ENCODE measurements at regions not wholly inside any gene's neighbourhood (a gene's known extent, or its start where the extent isn't known, plus 50 kb on each side); places are given as distances from the start of the nearest gene placed in this dataset.

DNA sequence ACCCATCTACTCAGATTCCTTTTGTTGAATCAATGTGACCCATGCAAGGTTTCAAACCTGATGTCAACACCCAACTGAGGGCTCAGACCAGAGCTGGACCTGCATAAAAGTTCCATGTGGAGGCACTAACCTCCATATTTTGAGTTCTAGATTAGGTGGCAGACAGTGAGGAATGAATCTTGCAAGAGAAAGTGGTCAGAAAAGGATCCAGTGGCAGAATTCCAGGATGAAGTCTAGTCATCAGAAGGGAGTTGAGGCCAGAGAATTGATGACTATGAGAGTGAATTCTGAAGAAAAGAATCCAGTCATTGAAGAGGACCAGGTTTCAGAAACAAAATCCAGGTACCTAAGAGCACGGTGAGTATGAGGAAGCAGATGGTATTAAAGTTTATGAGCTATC is 205.1 kb upstream of the RGMB start:
- DNase-seq (ENCODE audit: low spot score), result no peak

DNA sequence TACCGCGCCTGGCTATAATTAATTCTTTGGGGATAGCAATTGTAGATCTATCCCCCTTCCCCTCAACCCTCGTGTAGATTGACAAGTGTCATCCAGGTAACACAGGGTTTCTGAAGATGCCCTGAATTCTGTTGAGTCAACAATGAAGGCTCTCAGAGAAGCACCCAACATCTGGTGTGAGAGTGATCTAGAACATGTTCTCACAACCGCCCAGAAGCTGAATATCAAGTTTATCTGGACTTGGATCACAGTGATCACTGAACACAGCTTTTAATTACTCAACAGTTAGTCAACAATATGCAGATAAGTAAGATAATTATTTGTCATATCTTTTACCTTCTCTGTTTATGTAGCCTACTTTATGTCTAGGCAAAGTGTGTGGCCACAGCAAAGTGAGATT is 204.2 kb upstream of the RGMB start:
- DNase-seq (ENCODE audit: low spot score), result no peak

DNA sequence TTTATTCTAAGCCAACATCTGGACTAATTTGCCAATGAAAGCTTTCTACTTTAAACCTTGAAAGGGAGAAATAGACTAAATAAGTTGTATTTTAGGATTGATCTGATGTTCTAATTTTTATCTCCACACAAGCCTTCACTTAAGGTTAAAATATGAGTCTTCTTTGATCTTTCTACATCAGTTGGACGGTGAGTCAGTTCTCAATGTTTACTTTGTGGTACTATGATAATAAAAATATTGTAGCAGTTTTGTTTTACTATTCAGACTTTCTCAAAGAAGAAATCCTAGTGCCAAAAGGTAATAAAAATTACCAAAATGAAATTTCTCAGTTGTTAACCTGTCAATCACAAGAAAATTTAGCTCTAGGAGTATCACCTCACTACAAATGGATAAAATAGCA is 203.5 kb upstream of the RGMB start:
- no peak for DNase-seq (ENCODE audit: low spot score)

DNA sequence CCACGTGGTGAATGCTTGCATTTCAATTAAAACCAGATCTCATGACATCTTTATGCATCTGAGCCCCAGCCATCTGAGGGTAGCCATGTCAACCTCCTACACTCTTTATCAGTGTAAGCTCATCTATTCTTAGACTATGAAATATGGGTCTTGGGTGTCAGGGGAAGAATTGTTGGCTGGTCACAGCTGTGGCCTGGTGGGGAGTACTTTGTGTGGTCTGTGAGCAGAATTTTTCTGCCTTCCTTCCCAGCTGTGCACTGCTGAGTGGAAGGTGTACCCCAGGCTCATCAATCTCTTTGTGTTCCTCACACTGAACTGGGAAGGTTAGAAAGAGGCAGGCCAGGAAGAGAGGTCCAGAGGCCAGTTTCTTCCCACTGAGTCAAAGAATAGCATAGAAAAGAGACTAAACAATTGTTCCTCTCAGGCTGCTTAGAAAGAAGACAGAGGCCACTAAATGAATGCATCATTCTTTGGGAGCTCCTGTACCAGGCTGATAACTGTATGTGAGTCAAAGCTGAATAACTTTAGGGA is 202.7 kb upstream of the RGMB start:
- DNase-seq (ENCODE audit: low spot score), result no peak

DNA sequence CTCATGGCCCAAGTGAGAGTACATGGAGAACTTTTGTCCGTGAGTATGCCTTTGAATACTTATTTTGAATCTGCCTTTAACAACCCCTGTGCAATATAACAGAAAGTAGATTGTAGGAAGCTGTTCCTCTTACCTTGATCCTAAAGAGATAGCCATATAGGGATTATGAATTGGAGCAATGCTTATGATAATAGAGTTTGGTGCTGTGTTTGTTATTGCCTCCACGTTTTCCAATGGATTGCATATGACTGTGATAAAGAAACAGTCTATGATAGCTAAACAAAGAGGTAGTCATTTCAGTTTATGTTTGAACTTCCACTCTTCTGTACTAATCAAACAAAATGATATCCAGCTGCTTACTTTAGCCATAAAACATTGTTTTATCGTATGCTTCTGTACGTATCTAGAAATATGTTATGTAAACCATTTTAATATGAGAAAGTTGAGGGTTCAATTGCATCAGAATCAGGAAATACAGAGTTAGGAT is 199.6 kb upstream of the RGMB start:
- DNase-seq (ENCODE audit: low spot score), result no peak

DNA sequence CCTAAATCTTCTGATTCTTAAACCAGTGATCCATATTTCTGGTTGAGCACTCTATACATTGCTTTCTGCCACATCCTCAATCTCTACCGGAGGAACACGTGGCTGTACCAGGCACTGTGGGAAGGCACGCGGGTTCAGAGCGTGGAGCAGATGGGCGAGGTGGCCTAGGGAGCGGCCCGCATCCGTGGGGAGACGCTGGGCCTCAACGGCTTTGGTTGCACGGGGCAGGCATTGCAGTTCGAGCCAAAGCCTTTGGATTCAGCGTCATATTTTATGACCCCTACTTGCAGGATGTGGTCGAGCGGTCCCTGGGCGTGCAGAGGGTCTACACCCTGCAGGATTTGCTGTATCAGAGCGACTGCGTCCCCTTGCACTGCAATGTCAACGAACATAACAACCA is 197.2 kb upstream of the RGMB start:
- DNase-seq (ENCODE audit: low spot score), result no peak

DNA sequence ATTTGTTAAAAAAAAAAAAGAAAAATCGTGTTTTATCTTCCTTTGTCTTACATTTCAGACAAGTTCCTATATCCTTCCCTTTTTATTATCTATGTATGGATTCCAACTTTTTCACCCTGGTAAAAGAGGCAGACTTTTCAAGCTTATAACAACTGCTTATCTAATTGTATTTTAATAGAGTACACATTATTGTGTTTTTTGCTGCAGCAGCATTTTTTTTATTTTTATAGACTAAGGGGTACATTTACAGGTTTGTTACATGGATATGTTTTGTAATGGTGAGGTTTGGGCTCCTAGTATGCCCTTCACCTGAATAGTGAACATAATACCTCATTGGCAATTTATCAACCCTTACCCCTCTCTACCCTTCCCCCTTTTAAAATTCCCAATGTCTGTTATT is 195.0 kb upstream of the RGMB start:
- DNase-seq (ENCODE audit: low spot score), result no peak

DNA sequence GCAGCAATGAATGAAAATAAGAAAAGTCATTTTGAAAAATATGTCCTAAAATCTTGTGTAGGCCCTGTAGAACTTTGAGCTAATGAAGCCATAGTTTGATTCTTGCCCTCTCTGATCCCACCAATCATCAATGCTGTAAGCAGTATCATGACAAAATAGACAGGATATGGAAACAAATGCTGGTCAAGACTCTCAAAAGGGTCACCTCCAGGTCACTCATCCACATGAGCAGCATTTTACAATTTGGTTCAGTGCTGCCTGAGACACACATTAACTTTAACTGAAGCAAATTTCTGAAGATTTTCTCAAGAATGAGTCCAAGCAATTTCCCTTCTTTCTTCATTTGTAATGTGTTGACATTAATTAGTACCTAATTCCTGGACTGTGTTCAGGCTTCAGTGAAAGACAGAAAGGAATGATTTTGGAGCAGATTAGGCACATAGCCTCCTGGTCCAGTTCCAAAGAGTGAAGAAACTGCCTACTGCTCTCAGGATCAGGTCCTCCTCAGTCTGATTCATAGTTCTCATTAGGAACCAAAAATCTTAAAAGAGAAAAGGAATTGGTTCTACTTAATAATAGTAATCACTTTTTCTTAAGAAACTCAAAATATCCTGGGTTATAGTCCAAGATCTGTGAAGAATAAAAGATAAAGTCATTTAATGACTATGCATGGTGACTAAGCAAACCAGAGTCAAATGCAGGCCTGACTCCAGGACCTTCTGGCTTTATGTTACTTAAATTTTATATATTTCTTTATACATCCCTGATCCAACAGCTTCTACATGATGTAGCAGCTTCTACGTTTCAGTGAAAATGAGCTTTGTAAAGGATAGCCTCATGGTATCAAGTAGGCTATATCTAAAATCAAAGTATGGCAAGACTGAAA is 192.1 kb upstream of the RGMB start:
- no peak for DNase-seq (ENCODE audit: low spot score)

DNA sequence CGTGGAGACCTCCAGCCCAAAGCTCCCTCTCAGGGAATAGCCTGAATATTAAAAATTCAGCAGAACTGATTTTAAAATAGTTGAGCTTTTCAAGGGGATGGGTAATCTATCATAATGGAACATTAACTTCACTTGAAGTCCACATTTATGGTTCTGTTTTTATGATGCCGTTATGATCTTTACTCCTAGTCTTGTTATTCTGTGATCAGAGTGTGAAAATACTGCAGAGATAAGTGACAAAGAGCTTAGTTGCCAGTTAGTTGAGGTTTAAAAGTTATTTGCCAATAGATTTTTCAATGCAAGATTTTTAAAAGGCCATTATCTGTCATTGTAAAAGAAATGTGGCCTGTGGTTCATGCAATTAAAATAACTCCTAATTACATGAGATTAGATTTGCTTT is 189.9 kb upstream of the RGMB start:
- DNase-seq (ENCODE audit: low spot score), result no peak

DNA sequence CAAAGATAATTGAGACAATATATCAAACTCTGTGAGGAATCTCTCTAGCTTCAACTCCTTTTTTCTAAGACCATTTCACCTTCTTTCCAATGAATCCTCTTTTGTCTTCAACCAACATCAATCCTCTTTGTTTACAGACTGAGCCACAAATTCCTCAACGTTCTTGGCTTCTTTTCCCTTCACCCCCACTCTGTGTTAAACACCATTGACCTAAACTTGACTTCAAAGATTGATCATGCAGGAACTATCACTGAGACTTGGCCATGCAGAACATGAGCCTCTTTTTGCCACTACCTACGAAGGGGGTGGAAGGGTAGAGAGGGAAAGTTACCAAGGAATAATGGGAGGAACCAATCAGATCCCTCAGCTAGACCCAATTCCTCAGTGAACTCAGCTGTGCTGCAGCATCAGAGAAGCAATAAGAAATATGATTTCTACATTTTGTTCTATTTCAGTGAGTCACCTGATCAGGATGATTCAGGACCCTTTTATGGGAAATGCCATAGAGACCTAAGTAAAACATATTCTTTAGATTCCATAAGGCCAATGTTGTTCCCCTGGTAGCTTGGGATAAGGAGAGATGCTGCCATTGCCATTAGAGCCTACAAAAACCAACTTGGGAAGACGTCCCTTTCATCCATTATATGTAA is 187.7 kb upstream of the RGMB start:
- no peak for DNase-seq (ENCODE audit: low spot score)

DNA sequence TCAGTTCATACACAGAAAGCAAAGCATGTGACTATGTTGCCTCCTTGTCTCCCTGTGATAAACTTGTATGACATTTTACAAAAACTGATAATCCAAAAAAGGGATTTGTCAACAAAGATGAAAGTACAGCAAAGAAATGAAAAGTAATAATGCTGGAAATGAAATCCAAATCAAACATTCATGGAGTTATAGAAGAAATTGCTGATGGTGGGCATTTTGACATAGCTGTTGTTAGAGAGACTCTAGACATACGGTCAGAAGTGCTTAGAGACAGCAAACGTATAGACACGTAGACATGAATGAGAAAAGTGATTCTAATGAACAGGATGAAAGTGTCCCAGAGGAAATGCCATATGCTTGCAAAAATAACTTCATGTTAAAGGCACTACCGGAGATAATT is 186.9 kb upstream of the RGMB start:
- no peak for DNase-seq (ENCODE audit: low spot score)

DNA sequence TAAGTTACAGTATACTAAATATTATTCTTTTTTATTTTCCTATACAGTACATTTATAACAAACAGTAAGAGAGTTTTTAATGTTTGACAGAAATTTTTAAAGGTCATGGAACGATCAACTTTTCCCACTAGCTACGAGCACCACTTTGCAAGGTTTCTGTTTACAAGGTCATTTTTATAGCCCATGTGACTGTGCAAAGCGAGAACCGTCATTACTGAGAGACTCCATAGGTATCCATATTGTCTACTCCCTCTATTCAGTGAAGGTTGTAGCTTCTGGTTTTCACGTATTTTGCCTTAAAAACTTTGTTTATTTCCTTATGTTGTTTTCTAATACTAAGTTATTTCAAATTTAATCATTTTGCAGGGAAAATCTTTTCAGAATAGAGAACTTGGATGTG is 186.3 kb upstream of the RGMB start:
- no peak for DNase-seq (ENCODE audit: low spot score)

DNA sequence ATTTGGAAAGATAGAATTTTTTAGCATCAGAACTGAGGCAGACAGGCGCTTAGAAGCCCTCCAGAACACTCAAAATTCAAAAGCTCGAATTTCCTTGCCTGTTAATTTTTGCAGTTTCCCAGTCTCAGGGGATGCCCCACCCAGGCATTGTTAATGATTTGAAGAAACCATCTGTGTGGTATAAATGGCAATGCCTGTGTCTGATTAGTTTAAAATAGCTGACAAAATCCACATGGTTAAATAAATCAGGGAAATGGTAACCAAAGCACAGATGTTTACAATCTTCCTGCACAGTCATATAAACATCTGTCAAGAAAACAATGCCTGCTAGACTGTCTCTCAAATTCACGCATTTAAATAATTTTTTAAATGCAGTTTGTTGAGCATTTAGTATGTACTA is 185.2 kb upstream of the RGMB start:
- DNase-seq (ENCODE audit: low spot score), result no peak

DNA sequence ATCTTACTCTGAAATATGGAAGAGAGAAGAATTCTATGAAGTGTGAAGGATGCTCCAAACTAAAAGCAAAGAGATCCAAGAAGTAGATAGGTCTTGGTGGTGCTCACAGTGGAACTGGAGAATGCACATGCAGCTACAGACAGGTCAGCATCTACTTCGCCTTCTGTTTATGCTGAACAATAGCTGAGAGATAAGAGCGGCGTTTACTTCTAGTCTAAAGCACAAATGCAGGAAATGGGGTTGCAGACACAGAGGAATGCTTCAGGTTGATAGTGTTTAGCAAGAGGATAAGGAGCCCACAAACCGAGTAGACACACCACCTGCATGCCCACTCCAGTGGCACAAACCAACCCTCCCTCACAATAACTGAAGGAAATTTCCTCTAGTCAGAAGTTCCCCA is 180.0 kb upstream of the RGMB start:
- no peak for DNase-seq (ENCODE audit: low spot score)

DNA sequence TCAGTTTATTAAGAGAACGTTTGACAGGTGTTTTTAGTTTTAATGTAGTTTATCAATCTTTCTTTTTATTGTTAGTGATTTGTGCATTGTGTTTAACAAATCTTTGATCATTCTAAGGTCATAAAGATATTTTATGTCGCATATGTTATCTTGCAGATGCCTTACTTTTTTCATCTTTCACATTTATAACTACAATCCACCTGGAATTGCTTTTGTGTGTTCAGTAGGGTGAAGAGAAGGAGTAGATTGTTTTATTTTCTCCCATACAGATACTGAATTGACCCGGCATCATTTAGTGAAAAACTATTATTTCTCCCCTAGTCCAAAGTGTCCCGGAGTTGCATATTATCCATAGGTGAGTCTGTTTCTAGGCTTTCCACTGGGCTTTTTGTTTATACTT is 179.4 kb upstream of the RGMB start:
- DNase-seq (ENCODE audit: low spot score), result no peak

DNA sequence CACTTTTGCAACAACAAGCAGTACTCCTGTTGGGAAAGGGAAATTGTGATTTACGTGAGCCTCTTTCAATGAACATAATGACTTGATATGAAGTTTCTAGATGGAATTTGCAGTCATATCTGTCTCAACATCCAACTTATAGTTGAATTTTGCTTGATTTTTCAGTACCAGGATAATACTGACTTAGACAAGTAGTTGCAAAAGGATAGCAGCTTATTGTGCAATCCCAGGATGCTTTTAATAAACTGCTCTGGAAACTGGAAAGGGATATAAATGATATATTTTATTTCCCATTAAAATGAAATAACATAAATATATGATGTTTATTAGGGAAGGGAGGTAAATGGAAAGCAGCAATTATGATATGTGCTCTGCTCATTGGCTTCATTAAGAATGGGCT is 174.4 kb upstream of the RGMB start:
- no peak for DNase-seq (ENCODE audit: low spot score)

DNA sequence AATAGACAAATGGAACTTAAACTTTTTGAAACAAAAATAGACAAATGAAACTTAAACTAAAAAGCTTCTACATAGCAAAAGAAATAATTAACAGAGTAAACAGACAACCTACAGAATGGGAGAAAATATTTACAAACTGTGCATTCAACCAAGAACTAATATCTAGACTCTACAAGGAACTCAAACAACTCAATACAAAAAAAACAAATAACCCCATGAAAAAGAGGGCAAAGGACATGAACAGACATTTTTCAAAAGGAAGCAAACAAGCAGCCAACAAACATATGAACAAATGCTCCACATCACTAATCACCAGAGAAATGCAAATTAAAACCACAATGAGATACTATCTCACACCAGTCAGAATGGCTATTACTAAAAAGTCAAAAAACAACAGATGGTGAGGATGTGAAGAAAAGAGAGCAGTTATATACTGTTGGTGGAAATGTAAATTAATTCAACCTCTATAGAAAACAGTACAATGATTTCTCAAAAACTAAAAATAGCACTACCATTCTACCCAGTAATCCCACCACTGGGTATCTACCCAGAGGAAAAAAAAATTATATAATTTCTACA is 170.8 kb upstream of the RGMB start:
- no peak for DNase-seq (ENCODE audit: low spot score)

DNA sequence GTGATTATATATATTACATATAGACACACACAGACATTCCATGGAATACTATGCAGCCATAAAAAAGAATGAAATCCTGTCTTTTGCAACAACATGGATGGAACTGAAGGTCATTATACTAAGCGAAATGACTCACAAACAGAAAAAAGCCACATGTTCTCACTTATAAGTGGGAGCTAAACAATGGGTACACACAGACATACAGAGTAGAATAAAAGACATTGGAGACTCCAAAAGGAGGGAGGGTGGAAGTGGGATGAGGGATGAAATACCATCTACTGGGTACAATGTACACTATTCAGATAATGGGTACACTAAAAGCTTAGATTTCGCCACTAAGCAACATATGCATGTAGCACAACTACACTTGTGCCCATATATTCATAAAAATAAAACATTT is 170.0 kb upstream of the RGMB start:
- DNase-seq (ENCODE audit: low spot score), result no peak

DNA sequence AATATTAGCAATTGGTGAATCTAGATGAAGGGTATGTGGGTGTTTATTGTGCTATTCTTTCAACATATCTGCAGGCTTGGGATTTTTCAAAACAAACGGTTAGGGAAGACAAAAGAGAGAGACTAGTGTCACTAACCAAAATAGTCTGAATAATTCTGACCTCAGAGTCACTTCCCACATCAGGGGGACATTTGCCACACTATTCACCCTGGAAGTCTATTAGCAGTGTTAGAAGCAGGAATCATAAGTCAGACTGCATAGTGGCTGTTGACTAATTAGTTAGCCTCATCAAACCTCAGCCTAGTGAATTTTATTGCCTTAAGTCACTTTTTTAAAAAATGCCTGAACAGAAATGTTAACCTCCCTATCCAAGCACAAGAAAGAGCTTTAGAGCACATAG is 169.2 kb upstream of the RGMB start:
- no peak for DNase-seq (ENCODE audit: low spot score)

DNA sequence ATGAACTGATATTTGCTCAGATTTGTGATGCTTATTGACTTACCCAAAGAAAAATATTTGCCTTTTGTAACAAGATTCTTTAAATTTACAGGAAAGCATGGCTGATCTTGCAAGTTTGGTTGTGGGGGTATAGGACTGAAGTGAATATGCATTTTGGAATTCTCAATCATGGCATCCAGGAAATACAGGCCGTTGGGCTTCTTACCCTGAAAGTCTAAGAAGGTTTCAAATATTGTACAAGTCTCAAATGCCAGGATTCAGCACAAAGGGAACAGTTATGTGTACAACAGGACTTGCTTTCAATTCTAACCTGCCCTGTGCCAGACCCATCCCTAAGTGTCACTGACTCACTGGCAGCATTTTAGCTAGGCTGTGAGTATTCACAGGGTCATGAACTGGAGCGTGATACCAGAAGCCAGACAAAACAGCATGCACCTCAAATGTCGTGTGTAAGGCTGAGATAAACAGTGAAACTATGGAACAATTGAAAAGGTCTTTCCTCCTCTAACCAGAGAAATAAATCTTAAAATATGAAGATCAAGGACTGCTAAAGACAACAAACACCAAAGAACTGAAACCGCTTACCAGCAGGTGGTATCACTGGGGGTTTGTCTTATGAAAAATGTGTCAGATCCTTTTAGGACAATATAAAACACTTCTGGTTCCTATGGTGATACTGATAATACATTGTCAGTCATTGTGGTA is 168.6 kb upstream of the RGMB start:
- no peak for DNase-seq (ENCODE audit: low spot score)

DNA sequence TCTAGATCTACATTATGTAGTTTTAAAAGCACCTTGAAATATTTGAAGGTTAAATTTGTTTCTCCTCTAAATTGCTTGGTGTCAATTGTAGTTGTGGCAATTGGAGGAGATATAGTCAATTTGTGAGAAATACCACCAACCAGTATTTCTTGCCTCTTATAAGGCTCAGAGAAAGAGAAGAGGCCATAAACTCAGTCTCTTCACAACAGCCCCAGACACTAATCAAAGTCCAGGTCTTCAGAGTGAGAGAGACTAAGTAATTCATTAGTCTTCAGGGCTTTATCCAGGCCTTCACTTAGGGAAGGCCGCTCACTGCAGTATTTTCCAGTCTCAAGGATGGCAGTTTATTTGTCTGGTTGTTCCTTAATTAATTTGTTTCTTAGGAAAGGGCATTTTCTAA is 168.0 kb upstream of the RGMB start:
- no peak for DNase-seq (ENCODE audit: low spot score)

DNA sequence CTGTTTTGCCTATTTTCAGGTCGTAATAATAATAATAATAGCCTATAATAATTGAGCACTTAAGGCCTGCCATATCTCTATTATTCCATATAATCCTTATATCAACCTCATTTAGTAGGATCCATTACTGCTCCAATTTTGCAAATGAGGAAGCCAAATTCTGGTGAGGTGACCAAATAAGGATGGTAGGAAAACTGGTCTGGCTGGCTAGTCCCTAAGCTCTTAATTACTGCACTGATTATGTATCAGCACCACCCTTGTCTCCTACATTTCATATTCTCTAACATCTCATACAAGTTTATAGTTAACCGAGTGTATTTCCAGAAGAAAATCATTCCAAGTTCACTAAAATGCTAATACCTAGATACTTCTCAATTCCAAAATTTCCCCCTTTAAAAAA is 166.5 kb upstream of the RGMB start:
- DNase-seq (ENCODE audit: low spot score), result no peak

DNA sequence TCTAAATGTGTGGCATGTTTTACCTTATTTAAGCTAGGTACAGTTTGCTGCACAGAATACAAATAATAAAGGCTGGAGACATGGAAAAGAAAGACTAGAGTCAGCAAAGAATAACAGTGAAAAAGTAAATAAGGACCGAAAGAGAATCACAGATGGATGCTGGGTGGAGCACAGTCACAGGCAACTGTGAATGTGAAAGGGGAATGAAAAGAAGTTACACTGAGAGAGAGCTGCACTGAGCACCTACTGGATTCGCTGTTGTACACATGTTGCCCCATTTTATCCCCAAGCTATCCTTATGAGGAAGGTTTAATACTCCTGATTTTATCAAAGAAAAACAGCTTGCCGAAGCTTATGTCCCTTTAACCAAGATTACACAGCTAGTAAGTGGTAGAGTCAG is 165.4 kb upstream of the RGMB start:
- DNase-seq (ENCODE audit: low spot score), result no peak
